Liver (tissue), 3 donors: ENCODE measurements at regions not wholly inside any gene's neighbourhood (a gene's known extent, or its start where the extent isn't known, plus 50 kb on each side); places are given as distances from the start of the nearest gene placed in this dataset.

Experiments
- EGR1 ChIP-seq, 2 donors: IDR thresholded peaks; 2 replicates each; pipeline ENCODE4 v1.6.1; 2016 to 2018; ENCODE audit warnings: antibody characterized with exemption in 2 of 2, low read depth in 2 of 2
- FOXA1 ChIP-seq: IDR thresholded peaks from 2 replicates; pipeline ENCODE4 v1.6.1; 2016; ENCODE audit warnings: antibody characterized with exemption
- FOXA2 ChIP-seq: IDR thresholded peaks from 2 replicates; pipeline ENCODE4 v1.6.1; 2016; ENCODE audit warnings: antibody characterized with exemption
- RXRA ChIP-seq, 2 donors: IDR thresholded peaks; 2 replicates each; pipeline ENCODE4 v1.6.1; 2017 to 2018; ENCODE audit warnings: antibody characterized with exemption in 2 of 2, mild to moderate bottlenecking in 1 of 2
- SP1 ChIP-seq: IDR thresholded peaks from 2 replicates; pipeline ENCODE4 v1.6.1; 2018; ENCODE audit warnings: antibody characterized with exemption, mild to moderate bottlenecking
- TAF1 ChIP-seq: conservative IDR thresholded peaks from 2 replicates; pipeline ENCODE4 v1.6.1; 2016; ENCODE audit warnings: antibody characterized with exemption, mild to moderate bottlenecking
- YY1 ChIP-seq: IDR thresholded peaks from 2 replicates; pipeline ENCODE4 v1.6.1; 2016; ENCODE audit warnings: antibody characterized with exemption, mild to moderate bottlenecking
- TF ChIP-seq, protein P1 (sequence below): IDR thresholded peaks from 2 replicates; pipeline ENCODE4 v1.6.1; 2016; ENCODE audit warnings: antibody characterized with exemption
- TF ChIP-seq, protein P2 (sequence below): fragments of 150-350 bp; IDR thresholded peaks from 2 replicates; pipeline ENCODE4 v1.5.1; 2017; ENCODE audit warnings: improper control_type of control experiment, low read depth, low read length; ENCODE audit not compliant: missing input control
- TF ChIP-seq, protein P3 (sequence below): IDR thresholded peaks from 2 replicates; pipeline ENCODE4 v1.6.1; 2016; ENCODE audit warnings: antibody characterized with exemption, mild to moderate bottlenecking
- TF ChIP-seq, protein P4 (sequence below): IDR thresholded peaks from 2 replicates; pipeline ENCODE4 v1.6.1; 2016; ENCODE audit warnings: antibody characterized with exemption
- donor health status: healthy.
- donor health status: healthy.

DNA sequence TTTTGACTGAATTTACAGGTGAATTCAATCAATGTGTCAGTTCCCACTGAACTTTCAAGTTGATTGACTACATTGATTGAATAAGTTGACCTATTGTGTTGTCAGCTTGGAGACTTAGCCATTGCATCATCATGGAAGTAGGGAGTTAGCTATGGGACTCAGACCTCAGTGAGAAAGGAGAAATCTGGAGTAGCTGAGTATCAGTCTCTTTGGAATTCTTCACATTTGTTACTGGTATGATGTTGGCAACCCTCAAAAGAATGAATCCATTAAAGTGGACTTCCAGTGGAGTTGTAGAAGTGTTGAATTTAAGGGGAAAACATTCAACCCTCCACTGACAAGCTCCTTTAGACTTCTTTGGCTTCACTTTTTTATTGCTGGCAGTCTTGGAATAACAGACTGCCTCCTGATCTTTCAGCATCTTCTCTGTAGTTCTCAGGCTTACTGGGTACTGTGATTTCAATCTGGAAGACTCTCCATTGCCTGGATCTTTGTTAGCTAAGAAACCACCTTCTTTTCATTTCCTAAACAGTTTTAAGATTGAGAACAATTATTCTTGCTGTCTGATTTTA, 160.3 kb upstream of the NRP1 start:
- TF ChIP-seq SP1 (no peak), YY1 (no peak), TAF1 (no peak), FOXA2 (no peak), FOXA1 (no peak), RXRA (IDR thresholded peaks at IDR 0.05) (no peak), EGR1 (IDR thresholded peaks at IDR 0.05; ENCODE audit: low read depth in 2 of 2) (no peak)
- TF ChIP-seq, protein P1, sequence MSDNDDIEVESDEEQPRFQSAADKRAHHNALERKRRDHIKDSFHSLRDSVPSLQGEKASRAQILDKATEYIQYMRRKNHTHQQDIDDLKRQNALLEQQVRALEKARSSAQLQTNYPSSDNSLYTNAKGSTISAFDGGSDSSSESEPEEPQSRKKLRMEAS, result no peak
- TF ChIP-seq, protein P2, sequence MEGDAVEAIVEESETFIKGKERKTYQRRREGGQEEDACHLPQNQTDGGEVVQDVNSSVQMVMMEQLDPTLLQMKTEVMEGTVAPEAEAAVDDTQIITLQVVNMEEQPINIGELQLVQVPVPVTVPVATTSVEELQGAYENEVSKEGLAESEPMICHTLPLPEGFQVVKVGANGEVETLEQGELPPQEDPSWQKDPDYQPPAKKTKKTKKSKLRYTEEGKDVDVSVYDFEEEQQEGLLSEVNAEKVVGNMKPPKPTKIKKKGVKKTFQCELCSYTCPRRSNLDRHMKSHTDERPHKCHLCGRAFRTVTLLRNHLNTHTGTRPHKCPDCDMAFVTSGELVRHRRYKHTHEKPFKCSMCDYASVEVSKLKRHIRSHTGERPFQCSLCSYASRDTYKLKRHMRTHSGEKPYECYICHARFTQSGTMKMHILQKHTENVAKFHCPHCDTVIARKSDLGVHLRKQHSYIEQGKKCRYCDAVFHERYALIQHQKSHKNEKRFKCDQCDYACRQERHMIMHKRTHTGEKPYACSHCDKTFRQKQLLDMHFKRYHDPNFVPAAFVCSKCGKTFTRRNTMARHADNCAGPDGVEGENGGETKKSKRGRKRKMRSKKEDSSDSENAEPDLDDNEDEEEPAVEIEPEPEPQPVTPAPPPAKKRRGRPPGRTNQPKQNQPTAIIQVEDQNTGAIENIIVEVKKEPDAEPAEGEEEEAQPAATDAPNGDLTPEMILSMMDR, result no peak
- TF ChIP-seq, protein P3, sequence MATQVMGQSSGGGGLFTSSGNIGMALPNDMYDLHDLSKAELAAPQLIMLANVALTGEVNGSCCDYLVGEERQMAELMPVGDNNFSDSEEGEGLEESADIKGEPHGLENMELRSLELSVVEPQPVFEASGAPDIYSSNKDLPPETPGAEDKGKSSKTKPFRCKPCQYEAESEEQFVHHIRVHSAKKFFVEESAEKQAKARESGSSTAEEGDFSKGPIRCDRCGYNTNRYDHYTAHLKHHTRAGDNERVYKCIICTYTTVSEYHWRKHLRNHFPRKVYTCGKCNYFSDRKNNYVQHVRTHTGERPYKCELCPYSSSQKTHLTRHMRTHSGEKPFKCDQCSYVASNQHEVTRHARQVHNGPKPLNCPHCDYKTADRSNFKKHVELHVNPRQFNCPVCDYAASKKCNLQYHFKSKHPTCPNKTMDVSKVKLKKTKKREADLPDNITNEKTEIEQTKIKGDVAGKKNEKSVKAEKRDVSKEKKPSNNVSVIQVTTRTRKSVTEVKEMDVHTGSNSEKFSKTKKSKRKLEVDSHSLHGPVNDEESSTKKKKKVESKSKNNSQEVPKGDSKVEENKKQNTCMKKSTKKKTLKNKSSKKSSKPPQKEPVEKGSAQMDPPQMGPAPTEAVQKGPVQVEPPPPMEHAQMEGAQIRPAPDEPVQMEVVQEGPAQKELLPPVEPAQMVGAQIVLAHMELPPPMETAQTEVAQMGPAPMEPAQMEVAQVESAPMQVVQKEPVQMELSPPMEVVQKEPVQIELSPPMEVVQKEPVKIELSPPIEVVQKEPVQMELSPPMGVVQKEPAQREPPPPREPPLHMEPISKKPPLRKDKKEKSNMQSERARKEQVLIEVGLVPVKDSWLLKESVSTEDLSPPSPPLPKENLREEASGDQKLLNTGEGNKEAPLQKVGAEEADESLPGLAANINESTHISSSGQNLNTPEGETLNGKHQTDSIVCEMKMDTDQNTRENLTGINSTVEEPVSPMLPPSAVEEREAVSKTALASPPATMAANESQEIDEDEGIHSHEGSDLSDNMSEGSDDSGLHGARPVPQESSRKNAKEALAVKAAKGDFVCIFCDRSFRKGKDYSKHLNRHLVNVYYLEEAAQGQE, result no peak
- TF ChIP-seq, protein P4, sequence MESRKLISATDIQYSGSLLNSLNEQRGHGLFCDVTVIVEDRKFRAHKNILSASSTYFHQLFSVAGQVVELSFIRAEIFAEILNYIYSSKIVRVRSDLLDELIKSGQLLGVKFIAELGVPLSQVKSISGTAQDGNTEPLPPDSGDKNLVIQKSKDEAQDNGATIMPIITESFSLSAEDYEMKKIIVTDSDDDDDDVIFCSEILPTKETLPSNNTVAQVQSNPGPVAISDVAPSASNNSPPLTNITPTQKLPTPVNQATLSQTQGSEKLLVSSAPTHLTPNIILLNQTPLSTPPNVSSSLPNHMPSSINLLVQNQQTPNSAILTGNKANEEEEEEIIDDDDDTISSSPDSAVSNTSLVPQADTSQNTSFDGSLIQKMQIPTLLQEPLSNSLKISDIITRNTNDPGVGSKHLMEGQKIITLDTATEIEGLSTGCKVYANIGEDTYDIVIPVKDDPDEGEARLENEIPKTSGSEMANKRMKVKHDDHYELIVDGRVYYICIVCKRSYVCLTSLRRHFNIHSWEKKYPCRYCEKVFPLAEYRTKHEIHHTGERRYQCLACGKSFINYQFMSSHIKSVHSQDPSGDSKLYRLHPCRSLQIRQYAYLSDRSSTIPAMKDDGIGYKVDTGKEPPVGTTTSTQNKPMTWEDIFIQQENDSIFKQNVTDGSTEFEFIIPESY, result no peak
